ENCODE measurements at regions not wholly inside any gene's neighbourhood (a gene's known extent, or its start where the extent isn't known, plus 50 kb on each side); places are given as distances from the start of the nearest gene placed in this dataset.
"Not testable (repeated sequence)": the region's sequence is repeated elsewhere in the genome, so short reads cannot be mapped to it uniquely, and the experiment has no call there.

- in situ Hi-C loops (cut with MboI; ENCODE audit: low sequenced_read_pairs, unreplicated experiment) = no loop called here
- DNase-seq (ENCODE audit: low spot score) = no peak
- TF ChIP-seq CTCF (IDR thresholded peaks at IDR 0.05; ENCODE audit: borderline replicate concordance, control extremely low read depth, extremely low read depth, insufficient read depth, missing control alignments) = no peak
Measured at GRCh38 chr2:18047213-18047611, 168.7 kb downstream of the KCNS3 start.

DNA sequence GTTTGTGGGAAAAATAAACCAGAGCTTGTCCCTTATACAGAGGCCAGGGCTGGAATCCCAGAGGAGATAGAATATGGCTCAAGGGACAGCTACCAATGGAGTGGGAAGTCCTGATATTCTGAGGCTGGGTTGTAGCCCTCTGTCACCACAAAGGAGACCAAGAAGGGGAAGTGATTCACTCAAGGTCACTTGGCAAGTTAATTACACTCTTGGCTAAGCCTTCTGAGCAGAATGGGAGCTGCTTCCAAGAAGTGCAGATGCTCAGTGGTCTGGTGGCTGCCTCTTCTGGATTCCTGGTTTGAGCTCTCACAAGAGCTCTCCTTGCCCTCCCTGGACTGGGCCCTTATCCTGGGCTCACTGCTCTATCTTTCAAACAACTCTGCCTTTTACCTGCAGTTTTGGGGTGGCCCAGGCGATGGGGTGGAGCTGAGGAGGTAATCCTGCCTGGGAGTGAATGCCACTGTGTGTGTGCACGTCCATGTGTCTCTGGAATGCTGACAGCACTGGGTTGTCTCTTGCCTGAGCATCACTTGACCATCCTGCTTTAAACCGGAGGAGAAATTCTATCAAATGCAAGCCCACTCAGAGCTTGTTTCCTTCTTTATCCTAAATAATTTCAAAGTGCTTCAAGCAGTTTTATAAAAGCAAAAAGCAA lies 168.2 kb downstream of the KCNS3 start:
- no peak for TF ChIP-seq CTCF (IDR thresholded peaks at IDR 0.05; ENCODE audit: borderline replicate concordance, control extremely low read depth, extremely low read depth, insufficient read depth, missing control alignments)
- in situ Hi-C loops (cut with MboI; ENCODE audit: low sequenced_read_pairs, unreplicated experiment) = no loop called here
- DNase-seq (ENCODE audit: low spot score) = no peak

- in situ Hi-C loops (cut with MboI; ENCODE audit: low sequenced_read_pairs, unreplicated experiment) = no loop called here
- DNase-seq (ENCODE audit: low spot score) = no peak
- no peak for TF ChIP-seq CTCF (IDR thresholded peaks at IDR 0.05; ENCODE audit: borderline replicate concordance, control extremely low read depth, extremely low read depth, insufficient read depth, missing control alignments)
Measured at GRCh38 chr2:18046017-18046416, 167.6 kb downstream of the KCNS3 start.

GRCh38 chr2:18045230-18045629 lies 166.8 kb downstream of the KCNS3 start:
- DNase-seq (ENCODE audit: low spot score) = no peak
- in situ Hi-C loops (cut with MboI; ENCODE audit: low sequenced_read_pairs, unreplicated experiment) = no loop called here
- TF ChIP-seq CTCF (IDR thresholded peaks at IDR 0.05; ENCODE audit: borderline replicate concordance, control extremely low read depth, extremely low read depth, insufficient read depth, missing control alignments) = no peak

DNA sequence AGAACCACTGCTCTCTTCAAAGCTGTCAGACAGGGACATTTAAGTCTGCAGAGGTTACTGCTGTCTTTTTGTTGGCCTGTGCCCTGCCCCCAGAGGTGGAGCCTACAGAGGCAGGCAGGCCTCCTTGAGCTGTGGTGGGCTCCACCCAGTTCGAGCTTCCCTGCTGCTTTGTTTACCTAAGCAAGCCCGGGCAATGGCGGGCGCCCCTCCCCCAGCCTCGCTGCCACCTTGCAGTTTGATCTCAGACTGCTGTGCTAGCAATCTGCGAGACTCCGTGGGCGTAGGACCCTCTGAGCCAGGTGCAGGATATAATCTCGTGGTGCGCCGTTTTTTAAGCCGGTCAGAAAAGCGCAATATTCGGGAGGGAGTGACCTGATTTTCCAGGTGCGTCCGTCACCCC lies 138.9 kb downstream of the KCNS3 start:
- in situ Hi-C loops (cut with MboI; ENCODE audit: low sequenced_read_pairs, unreplicated experiment); DNase-seq (ENCODE audit: low spot score): not testable (repeated sequence)

- in situ Hi-C loops (cut with MboI; ENCODE audit: low sequenced_read_pairs, unreplicated experiment) = no loop called here
- no peak for TF ChIP-seq CTCF (IDR thresholded peaks at IDR 0.05; ENCODE audit: borderline replicate concordance, control extremely low read depth, extremely low read depth, insufficient read depth, missing control alignments)
- no peak for DNase-seq (ENCODE audit: low spot score)
Measured at GRCh38 chr2:18009891-18010290, 131.4 kb downstream of the KCNS3 start.

DNA sequence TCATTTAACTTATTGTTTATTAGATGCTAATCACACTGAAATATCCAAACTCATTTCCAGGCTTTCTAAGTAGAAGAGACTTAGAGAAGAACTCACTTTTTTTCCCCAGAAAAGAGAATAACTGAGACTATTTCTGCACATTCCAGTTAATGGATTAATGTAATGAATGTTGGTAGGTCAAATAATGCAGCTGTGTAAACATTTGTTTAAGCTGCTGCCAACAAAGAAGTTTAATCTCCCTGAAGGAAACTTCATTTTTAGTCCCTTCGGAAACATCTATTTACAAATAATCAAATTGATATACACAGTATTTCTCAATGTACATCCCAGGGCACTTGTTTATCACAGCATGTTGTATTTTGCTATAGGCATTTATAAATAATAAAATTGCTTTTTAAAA lies 126.9 kb downstream of the KCNS3 start:
- DNase-seq (ENCODE audit: low spot score) = no peak
- no peak for TF ChIP-seq CTCF (IDR thresholded peaks at IDR 0.05; ENCODE audit: borderline replicate concordance, control extremely low read depth, extremely low read depth, insufficient read depth, missing control alignments)
- in situ Hi-C loops (cut with MboI; ENCODE audit: low sequenced_read_pairs, unreplicated experiment) = no loop called here

Measured in GM13976 (cell line).